GM23338 (cell line): ENCODE measurements at regions not wholly inside any gene's neighbourhood (a gene's known extent, or its start where the extent isn't known, plus 50 kb on each side); places are given as distances from the start of the nearest gene placed in this dataset.

Experiments
- ATAC-seq: fragments of 200-7000 bp; cut with Tn5 transposase; 3 replicates; pipeline ENCODE4 v1.9.1; 2020
- DNase-seq: peaks from one replicate; pipeline ENCODE4 v3.0.0-alpha.2; 2015; ENCODE audit warnings: low spot score
- H2AFZ ChIP-seq: fragments of 200-600 bp; sonication (generic); 2 replicates; pipeline ENCODE4 v1.8.0; 2016; ENCODE audit warnings: antibody characterized with exemption, mild to moderate bottlenecking, moderate library complexity
- H3F3A ChIP-seq: fragments of 200-600 bp; sonication (generic); replicated peaks from 2 replicates; pipeline ENCODE4 v1.8.0; 2017; ENCODE audit warnings: antibody characterized with exemption, mixed run types, low read depth
- H3K27ac ChIP-seq: fragments of 200-600 bp; sonication (generic); 2 replicates; pipeline ENCODE4 v1.6.1; 2016; ENCODE audit warnings: low read depth
- H3K27me3 ChIP-seq: fragments of 200-600 bp; sonication (generic); 2 replicates; pipeline ENCODE4 v1.8.0; 2016; ENCODE audit warnings: mild to moderate bottlenecking, mixed run types, moderate library complexity; ENCODE audit not compliant: insufficient read depth
- H3K36me3 ChIP-seq: fragments of 200-600 bp; sonication (generic); 2 replicates; pipeline ENCODE4 v1.8.0; 2016; ENCODE audit warnings: mild to moderate bottlenecking; ENCODE audit not compliant: insufficient read depth
- H3K4me1 ChIP-seq: fragments of 200-600 bp; sonication (generic); 2 replicates; pipeline ENCODE4 v1.8.0; 2016; ENCODE audit warnings: mild to moderate bottlenecking, moderate library complexity; ENCODE audit not compliant: insufficient read depth
- H3K4me2 ChIP-seq: fragments of 200-600 bp; sonication (generic); 2 replicates; pipeline ENCODE4 v1.7.1; 2017; ENCODE audit warnings: mixed run types
- H3K4me3 ChIP-seq: fragments of 200-600 bp; sonication (generic); 2 replicates; pipeline ENCODE4 v1.6.1; 2016; ENCODE audit warnings: mixed run types
- H3K79me2 ChIP-seq: fragments of 200-600 bp; sonication (generic); replicated peaks from 2 replicates; pipeline ENCODE4 v1.8.0; 2017; ENCODE audit warnings: mild to moderate bottlenecking; ENCODE audit not compliant: insufficient read depth
- H3K9me2 ChIP-seq: fragments of 200-600 bp; sonication (generic); 2 replicates; pipeline ENCODE4 v1.8.0; 2017; ENCODE audit not compliant: insufficient read depth
- H4K20me1 ChIP-seq: fragments of 200-600 bp; sonication (generic); replicated peaks from 2 replicates; pipeline ENCODE4 v1.8.0; 2017; ENCODE audit warnings: mild to moderate bottlenecking; ENCODE audit not compliant: insufficient read depth
- H3K27ac Mint-ChIP-seq: 2 replicates; pipeline ENCODE4 v1.8.0; 2020; ENCODE audit warnings: inconsistent platforms, mild to moderate bottlenecking, moderate library complexity, mixed read lengths
- H3K27me3 Mint-ChIP-seq: 3 replicates; pipeline ENCODE4 v1.8.0; 2022; ENCODE audit warnings: low read depth, mild to moderate bottlenecking, moderate library complexity, mixed read lengths, inconsistent platforms; ENCODE audit not compliant: insufficient read depth, poor library complexity
- H3K36me3 Mint-ChIP-seq: 3 replicates; pipeline ENCODE4 v1.8.0; 2021; ENCODE audit warnings: low read depth, mild to moderate bottlenecking, inconsistent platforms, moderate library complexity, mixed read lengths
- H3K4me1 Mint-ChIP-seq: 3 replicates; pipeline ENCODE4 v1.8.0; 2020; ENCODE audit warnings: mild to moderate bottlenecking, inconsistent platforms, mixed read lengths
- H3K4me3 Mint-ChIP-seq: 3 replicates; pipeline ENCODE4 v1.8.0; 2021; ENCODE audit warnings: moderate library complexity, mild to moderate bottlenecking, inconsistent platforms, mixed read lengths
- H3K9me3 Mint-ChIP-seq: 3 replicates; pipeline ENCODE4 v1.8.0; 2020; ENCODE audit warnings: moderate library complexity, mild to moderate bottlenecking, inconsistent platforms, mixed read lengths
- CREB1 ChIP-seq: fragments of 250-450 bp; sonication (Bioruptor Pico); IDR thresholded peaks from 2 replicates; pipeline ENCODE4 v1.5.0; 2020; ENCODE audit warnings: low read depth, mild to moderate bottlenecking, moderate library complexity
- EZH2 ChIP-seq: fragments of 200-600 bp; sonication (generic); IDR thresholded peaks from one replicate; pipeline ENCODE4 v1.8.0; 2017; ENCODE audit warnings: antibody characterized with exemption, mild to moderate bottlenecking, low read depth; ENCODE audit not compliant: unreplicated experiment
- EZH2phosphoT487 ChIP-seq: fragments of 200-600 bp; sonication (generic); IDR thresholded peaks from one replicate; pipeline ENCODE4 v1.8.1; 2018; ENCODE audit warnings: antibody characterized with exemption; ENCODE audit not compliant: unreplicated experiment
- JUNB ChIP-seq: IDR thresholded peaks from one replicate; pipeline ENCODE4 v1.6.1; 2016; ENCODE audit warnings: antibody characterized with exemption; ENCODE audit not compliant: unreplicated experiment
- NANOG ChIP-seq: IDR thresholded peaks from 2 replicates; pipeline ENCODE4 v1.6.1; 2016; ENCODE audit warnings: antibody characterized with exemption, borderline replicate concordance
- POLR2AphosphoS5 ChIP-seq: IDR thresholded peaks from 2 replicates; pipeline ENCODE4 v1.6.1; 2016; ENCODE audit warnings: antibody characterized with exemption, low read depth
- STAT1 ChIP-seq: IDR thresholded peaks from one replicate; pipeline ENCODE4 v1.6.1; 2016; ENCODE audit warnings: antibody characterized with exemption; ENCODE audit not compliant: unreplicated experiment
- ZNF114 ChIP-seq: fragments of 250-450 bp; sonication (Bioruptor Pico); IDR thresholded peaks from 2 replicates; pipeline ENCODE4 v1.5.0; 2020; ENCODE audit warnings: mild to moderate bottlenecking, moderate library complexity
- ZNF331 ChIP-seq: fragments of 250-450 bp; sonication (Bioruptor Pico); IDR thresholded peaks from 2 replicates; pipeline ENCODE4 v1.5.0; 2020; ENCODE audit warnings: low read depth, mild to moderate bottlenecking, moderate library complexity
- TF ChIP-seq, protein P1 (sequence below): fragments of 250-450 bp; sonication (Bioruptor Pico); IDR thresholded peaks from 2 replicates; pipeline ENCODE4 v1.5.0; 2020; ENCODE audit warnings: mild to moderate bottlenecking, moderate library complexity
- TF ChIP-seq, protein P2 (sequence below): IDR thresholded peaks from one replicate; pipeline ENCODE4 v1.6.1; 2018; ENCODE audit warnings: antibody characterized with exemption; ENCODE audit not compliant: unreplicated experiment
- TF ChIP-seq, protein P3 (sequence below): IDR thresholded peaks from 2 replicates; pipeline ENCODE4 v1.6.1; 2016; ENCODE audit warnings: antibody characterized with exemption
- TF ChIP-seq, protein P4 (sequence below), 2 experiments: fragments of 200-600 bp in 1 of 2; sonication (generic) in 1 of 2; conservative IDR thresholded peaks; 2 replicates each; pipeline versions ENCODE4 v1.5.1 to v1.6.1; 2016 to 2017; ENCODE audit warnings: antibody characterized with exemption in 2 of 2, low read depth in 2 of 2, mild to moderate bottlenecking in 2 of 2, moderate library complexity in 1 of 2

DNA sequence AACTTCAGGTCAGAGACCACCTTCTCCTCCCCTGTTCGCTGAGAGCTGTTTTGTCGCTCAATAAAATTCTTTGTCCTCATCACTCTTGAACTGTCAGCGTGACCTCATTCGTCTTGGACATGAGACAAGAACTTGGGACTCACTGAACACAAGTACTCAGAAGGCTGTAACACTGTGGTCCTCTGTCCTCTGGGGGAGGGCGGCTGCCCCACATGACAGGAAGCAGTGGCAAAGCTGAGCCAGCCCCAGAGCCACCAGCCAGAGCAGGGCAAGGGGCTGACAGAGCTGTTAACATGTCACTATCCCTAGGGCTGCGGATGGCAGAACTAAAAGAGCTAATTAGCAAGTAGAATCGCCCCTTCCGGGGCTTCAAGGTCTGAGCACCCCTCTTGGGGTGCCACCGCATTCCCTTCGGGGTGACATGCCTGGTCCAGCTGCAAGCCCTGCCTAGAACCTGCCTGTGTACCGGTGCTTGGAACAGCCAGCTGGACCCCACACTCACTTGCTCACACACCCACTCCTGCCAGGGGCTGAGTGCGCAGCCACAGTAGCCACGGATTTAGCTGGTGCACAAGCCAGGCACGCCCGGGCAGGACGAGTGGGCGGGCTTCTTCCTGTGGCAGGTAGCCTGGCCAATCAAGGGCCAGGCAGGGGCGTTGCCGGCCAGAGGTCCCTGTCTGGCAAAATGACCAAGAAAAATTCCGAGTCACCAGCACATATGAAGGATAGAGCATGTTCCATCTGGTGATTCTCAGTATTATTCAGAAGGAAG, 648.6 kb upstream of the AGA start:
- Mint-ChIP-seq H3K27me3 (peaks cover 2% of the 10 kb centered on the region), H3K36me3 (peaks cover 10% of the 10 kb centered on the region; the same call in 2 of the 3 replicates), H3K4me3 (no peak overlapping the region), H3K27ac (no peak overlapping the region), H3K4me1 (peaks cover 8% of the 10 kb centered on the region), H3K9me3 (peaks cover 6% of the 10 kb centered on the region)
- Histone ChIP-seq H3K27ac (no peak overlapping the region), H3K27me3 (no peaks in the 10 kb centered on the region), H3K9me2 (no peaks in the 10 kb centered on the region), H3K4me3 (no peak overlapping the region), H3K36me3 (no peaks in the 10 kb centered on the region), H4K20me1 (no peaks in the 10 kb centered on the region), H3F3A (no peaks in the 10 kb centered on the region), H2AFZ (no peak overlapping the region), H3K4me1 (no peaks in the 10 kb centered on the region; the same call in 1 of the 2 replicates), H3K4me2 (no peak overlapping the region), H3K79me2 (no peaks in the 10 kb centered on the region)
- no peak for ATAC-seq
- no peak for TF ChIP-seq JUNB
- TF ChIP-seq NANOG = no peak
- no peak for TF ChIP-seq STAT1
- no peak for TF ChIP-seq CREB1 (CRISPR knock-in tag)
- TF ChIP-seq, protein P1, sequence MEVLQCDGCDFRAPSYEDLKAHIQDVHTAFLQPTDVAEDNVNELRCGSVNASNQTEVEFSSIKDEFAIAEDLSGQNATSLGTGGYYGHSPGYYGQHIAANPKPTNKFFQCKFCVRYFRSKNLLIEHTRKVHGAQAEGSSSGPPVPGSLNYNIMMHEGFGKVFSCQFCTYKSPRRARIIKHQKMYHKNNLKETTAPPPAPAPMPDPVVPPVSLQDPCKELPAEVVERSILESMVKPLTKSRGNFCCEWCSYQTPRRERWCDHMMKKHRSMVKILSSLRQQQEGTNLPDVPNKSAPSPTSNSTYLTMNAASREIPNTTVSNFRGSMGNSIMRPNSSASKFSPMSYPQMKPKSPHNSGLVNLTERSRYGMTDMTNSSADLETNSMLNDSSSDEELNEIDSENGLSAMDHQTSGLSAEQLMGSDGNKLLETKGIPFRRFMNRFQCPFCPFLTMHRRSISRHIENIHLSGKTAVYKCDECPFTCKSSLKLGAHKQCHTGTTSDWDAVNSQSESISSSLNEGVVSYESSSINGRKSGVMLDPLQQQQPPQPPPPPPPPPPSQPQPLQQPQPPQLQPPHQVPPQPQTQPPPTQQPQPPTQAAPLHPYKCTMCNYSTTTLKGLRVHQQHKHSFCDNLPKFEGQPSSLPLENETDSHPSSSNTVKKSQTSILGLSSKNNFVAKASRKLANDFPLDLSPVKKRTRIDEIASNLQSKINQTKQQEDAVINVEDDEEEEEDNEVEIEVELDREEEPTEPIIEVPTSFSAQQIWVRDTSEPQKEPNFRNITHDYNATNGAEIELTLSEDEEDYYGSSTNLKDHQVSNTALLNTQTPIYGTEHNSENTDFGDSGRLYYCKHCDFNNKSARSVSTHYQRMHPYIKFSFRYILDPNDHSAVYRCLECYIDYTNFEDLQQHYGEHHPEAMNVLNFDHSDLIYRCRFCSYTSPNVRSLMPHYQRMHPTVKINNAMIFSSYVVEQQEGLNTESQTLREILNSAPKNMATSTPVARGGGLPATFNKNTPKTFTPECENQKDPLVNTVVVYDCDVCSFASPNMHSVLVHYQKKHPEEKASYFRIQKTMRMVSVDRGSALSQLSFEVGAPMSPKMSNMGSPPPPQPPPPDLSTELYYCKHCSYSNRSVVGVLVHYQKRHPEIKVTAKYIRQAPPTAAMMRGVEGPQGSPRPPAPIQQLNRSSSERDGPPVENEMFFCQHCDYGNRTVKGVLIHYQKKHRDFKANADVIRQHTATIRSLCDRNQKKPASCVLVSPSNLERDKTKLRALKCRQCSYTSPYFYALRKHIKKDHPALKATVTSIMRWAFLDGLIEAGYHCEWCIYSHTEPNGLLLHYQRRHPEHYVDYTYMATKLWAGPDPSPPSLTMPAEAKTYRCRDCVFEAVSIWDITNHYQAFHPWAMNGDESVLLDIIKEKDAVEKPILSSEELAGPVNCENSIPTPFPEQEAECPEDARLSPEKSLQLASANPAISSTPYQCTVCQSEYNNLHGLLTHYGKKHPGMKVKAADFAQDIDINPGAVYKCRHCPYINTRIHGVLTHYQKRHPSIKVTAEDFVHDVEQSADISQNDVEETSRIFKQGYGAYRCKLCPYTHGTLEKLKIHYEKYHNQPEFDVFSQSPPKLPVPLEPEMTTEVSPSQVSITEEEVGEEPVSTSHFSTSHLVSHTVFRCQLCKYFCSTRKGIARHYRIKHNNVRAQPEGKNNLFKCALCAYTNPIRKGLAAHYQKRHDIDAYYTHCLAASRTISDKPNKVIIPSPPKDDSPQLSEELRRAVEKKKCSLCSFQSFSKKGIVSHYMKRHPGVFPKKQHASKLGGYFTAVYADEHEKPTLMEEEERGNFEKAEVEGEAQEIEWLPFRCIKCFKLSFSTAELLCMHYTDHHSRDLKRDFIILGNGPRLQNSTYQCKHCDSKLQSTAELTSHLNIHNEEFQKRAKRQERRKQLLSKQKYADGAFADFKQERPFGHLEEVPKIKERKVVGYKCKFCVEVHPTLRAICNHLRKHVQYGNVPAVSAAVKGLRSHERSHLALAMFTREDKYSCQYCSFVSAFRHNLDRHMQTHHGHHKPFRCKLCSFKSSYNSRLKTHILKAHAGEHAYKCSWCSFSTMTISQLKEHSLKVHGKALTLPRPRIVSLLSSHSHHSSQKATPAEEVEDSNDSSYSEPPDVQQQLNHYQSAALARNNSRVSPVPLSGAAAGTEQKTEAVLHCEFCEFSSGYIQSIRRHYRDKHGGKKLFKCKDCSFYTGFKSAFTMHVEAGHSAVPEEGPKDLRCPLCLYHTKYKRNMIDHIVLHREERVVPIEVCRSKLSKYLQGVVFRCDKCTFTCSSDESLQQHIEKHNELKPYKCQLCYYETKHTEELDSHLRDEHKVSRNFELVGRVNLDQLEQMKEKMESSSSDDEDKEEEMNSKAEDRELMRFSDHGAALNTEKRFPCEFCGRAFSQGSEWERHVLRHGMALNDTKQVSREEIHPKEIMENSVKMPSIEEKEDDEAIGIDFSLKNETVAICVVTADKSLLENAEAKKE = no peak
- TF ChIP-seq, protein P2, sequence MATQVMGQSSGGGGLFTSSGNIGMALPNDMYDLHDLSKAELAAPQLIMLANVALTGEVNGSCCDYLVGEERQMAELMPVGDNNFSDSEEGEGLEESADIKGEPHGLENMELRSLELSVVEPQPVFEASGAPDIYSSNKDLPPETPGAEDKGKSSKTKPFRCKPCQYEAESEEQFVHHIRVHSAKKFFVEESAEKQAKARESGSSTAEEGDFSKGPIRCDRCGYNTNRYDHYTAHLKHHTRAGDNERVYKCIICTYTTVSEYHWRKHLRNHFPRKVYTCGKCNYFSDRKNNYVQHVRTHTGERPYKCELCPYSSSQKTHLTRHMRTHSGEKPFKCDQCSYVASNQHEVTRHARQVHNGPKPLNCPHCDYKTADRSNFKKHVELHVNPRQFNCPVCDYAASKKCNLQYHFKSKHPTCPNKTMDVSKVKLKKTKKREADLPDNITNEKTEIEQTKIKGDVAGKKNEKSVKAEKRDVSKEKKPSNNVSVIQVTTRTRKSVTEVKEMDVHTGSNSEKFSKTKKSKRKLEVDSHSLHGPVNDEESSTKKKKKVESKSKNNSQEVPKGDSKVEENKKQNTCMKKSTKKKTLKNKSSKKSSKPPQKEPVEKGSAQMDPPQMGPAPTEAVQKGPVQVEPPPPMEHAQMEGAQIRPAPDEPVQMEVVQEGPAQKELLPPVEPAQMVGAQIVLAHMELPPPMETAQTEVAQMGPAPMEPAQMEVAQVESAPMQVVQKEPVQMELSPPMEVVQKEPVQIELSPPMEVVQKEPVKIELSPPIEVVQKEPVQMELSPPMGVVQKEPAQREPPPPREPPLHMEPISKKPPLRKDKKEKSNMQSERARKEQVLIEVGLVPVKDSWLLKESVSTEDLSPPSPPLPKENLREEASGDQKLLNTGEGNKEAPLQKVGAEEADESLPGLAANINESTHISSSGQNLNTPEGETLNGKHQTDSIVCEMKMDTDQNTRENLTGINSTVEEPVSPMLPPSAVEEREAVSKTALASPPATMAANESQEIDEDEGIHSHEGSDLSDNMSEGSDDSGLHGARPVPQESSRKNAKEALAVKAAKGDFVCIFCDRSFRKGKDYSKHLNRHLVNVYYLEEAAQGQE = no peak
- no peak for TF ChIP-seq POLR2AphosphoS5
- TF ChIP-seq, protein P3, sequence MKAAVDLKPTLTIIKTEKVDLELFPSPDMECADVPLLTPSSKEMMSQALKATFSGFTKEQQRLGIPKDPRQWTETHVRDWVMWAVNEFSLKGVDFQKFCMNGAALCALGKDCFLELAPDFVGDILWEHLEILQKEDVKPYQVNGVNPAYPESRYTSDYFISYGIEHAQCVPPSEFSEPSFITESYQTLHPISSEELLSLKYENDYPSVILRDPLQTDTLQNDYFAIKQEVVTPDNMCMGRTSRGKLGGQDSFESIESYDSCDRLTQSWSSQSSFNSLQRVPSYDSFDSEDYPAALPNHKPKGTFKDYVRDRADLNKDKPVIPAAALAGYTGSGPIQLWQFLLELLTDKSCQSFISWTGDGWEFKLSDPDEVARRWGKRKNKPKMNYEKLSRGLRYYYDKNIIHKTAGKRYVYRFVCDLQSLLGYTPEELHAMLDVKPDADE = no peak
- no peak for TF ChIP-seq ZNF331 (CRISPR knock-in tag)
- TF ChIP-seq EZH2phosphoT487 = no peak
- TF ChIP-seq, protein P4, sequence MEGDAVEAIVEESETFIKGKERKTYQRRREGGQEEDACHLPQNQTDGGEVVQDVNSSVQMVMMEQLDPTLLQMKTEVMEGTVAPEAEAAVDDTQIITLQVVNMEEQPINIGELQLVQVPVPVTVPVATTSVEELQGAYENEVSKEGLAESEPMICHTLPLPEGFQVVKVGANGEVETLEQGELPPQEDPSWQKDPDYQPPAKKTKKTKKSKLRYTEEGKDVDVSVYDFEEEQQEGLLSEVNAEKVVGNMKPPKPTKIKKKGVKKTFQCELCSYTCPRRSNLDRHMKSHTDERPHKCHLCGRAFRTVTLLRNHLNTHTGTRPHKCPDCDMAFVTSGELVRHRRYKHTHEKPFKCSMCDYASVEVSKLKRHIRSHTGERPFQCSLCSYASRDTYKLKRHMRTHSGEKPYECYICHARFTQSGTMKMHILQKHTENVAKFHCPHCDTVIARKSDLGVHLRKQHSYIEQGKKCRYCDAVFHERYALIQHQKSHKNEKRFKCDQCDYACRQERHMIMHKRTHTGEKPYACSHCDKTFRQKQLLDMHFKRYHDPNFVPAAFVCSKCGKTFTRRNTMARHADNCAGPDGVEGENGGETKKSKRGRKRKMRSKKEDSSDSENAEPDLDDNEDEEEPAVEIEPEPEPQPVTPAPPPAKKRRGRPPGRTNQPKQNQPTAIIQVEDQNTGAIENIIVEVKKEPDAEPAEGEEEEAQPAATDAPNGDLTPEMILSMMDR (conservative IDR thresholded peaks at IDR 0.05; ENCODE audit: low read depth in 2 of 2) = no peak
- TF ChIP-seq EZH2 = no peak
- no peak for TF ChIP-seq ZNF114 (CRISPR knock-in tag)
- DNase-seq = no peak
